ENCODE measurements at regions not wholly inside any gene's neighbourhood (a gene's known extent, or its start where the extent isn't known, plus 50 kb on each side); places are given as distances from the start of the nearest gene placed in this dataset.

- intact Hi-C loops (cut with micrococcal nuclease), result no loop called here
- ChIA-PET CTCF (no interaction called here), POLR2A (no interaction called here)
- Histone ChIP-seq H4K20me1 (ENCODE audit: control insufficient read depth, insufficient read depth, low read length, poor library complexity, severe bottlenecking) (no peaks in the 10 kb centered on the region), H3K4me1 (ENCODE audit: control insufficient read depth in 2 of 2, insufficient read depth in 2 of 2, low read length in 2 of 2) (no peaks in the 10 kb centered on the region), H3K36me3 (replicated peaks in 1 of 2; ENCODE audit: control extremely low read depth in 1 of 2, control insufficient read depth in 1 of 2, extremely low read depth in 1 of 2, insufficient read depth in 2 of 2, low read length in 1 of 2) (no peaks in the 10 kb centered on the region), H3K9me3 (ENCODE audit: control extremely low read depth in 1 of 3, control insufficient read depth in 2 of 3, insufficient read depth in 1 of 3, low read length in 2 of 3) (no peaks in the 10 kb centered on the region), H3K4me2 (replicated peaks; ENCODE audit: low read depth, low read length, poor library complexity, severe bottlenecking) (no peak overlapping the region), H2AFZ (ENCODE audit: insufficient read depth, low read depth, low read length, poor library complexity, severe bottlenecking) (no peak overlapping the region), H3K9ac (ENCODE audit: low read length) (no peak overlapping the region), H3K27ac (ENCODE audit: low read length in 2 of 2) (no peak overlapping the region), H3K4me3 (ENCODE audit: control extremely low read depth in 1 of 5, extremely low read depth in 1 of 5, insufficient read depth in 1 of 5, low read depth in 2 of 5, low read length in 4 of 5) (no peak overlapping the region), H3K79me2 (ENCODE audit: control insufficient read depth, insufficient read depth, low read length) (no peaks in the 10 kb centered on the region), H3K27me3 (replicated peaks in 1 of 4; ENCODE audit: control extremely low read depth in 1 of 4, control insufficient read depth in 3 of 4, insufficient read depth in 4 of 4, low read length in 3 of 4) (no peaks in the 10 kb centered on the region)
- DNase-seq (no peak), ATAC-seq (ENCODE audit: low read depth) (no peak)
- TF ChIP-seq CTCF (IDR thresholded peaks at IDR 0.05) (no peak), EZH2 (IDR thresholded peaks at IDR 0.05; ENCODE audit: borderline replicate concordance, insufficient read depth, low read depth, low read length, poor library complexity, severe bottlenecking) (no peak)
- Mint-ChIP-seq H3K4me1 (peaks cover 3% of the 10 kb centered on the region), H3K27me3 (peaks cover 16% of the 10 kb centered on the region), H3K27ac (no peak overlapping the region), H3K9me3 (ENCODE audit: insufficient read depth) (no peaks in the 10 kb centered on the region), H3K4me3 (no peak overlapping the region)
- WGBS (ENCODE audit: insufficient coverage), result 100% methylated on average over 1 of the region's 3 CpGs
These were observed 696.3 kb downstream of the TMEM121 start for GRCh38 chr14:106222731-106223130.

- POLR2A ChIA-PET, result no interaction called here
- Histone ChIP-seq H3K36me3 (replicated peaks in 1 of 2; ENCODE audit: control extremely low read depth in 1 of 2, control insufficient read depth in 1 of 2, extremely low read depth in 1 of 2, insufficient read depth in 2 of 2, low read length in 1 of 2) (no peaks in the 10 kb centered on the region), H3K9ac (ENCODE audit: low read length) (no peak overlapping the region), H3K4me2 (replicated peaks; ENCODE audit: low read depth, low read length, poor library complexity, severe bottlenecking) (no peak overlapping the region), H4K20me1 (ENCODE audit: control insufficient read depth, insufficient read depth, low read length, poor library complexity, severe bottlenecking) (no peaks in the 10 kb centered on the region), H3K27me3 (replicated peaks in 1 of 4; ENCODE audit: control extremely low read depth in 1 of 4, control insufficient read depth in 3 of 4, insufficient read depth in 4 of 4, low read length in 3 of 4) (no peaks in the 10 kb centered on the region), H3K9me3 (ENCODE audit: control extremely low read depth in 1 of 3, control insufficient read depth in 2 of 3, insufficient read depth in 1 of 3, low read length in 2 of 3) (no peaks in the 10 kb centered on the region), H3K4me3 (ENCODE audit: control extremely low read depth in 1 of 5, extremely low read depth in 1 of 5, insufficient read depth in 1 of 5, low read depth in 2 of 5, low read length in 4 of 5) (no peak overlapping the region), H3K4me1 (ENCODE audit: control insufficient read depth in 2 of 2, insufficient read depth in 2 of 2, low read length in 2 of 2) (no peaks in the 10 kb centered on the region), H2AFZ (ENCODE audit: insufficient read depth, low read depth, low read length, poor library complexity, severe bottlenecking) (no peak overlapping the region), H3K79me2 (ENCODE audit: control insufficient read depth, insufficient read depth, low read length) (no peaks in the 10 kb centered on the region), H3K27ac (ENCODE audit: low read length in 2 of 2) (no peak overlapping the region)
- Mint-ChIP-seq H3K9me3 (ENCODE audit: insufficient read depth) (no peaks in the 10 kb centered on the region), H3K27ac (no peak overlapping the region), H3K4me3 (no peak overlapping the region), H3K4me1 (peaks cover 3% of the 10 kb centered on the region), H3K27me3 (peaks cover 13% of the 10 kb centered on the region)
- WGBS (ENCODE audit: insufficient coverage), result no CpG with 5 or more reads among the region's 10 CpGs
- no peak for DNase-seq
- TF ChIP-seq EZH2 (IDR thresholded peaks at IDR 0.05; ENCODE audit: borderline replicate concordance, insufficient read depth, low read depth, low read length, poor library complexity, severe bottlenecking) (no peak), CTCF (IDR thresholded peaks at IDR 0.05) (no peak)
- CTCF ChIA-PET, result interaction anchor here (0.7 kb wide), 1 partner anchor 83 kb away, joined by 3 read pairs; no protein-coding TSS in a partner anchor
- ATAC-seq (ENCODE audit: low read depth), result no peak
- intact Hi-C loops (cut with micrococcal nuclease), result no loop called here
These were observed 701.4 kb downstream of the TMEM121 start for GRCh38 chr14:106227793-106228192.
